ENCODE measurements at regions not wholly inside any gene's neighbourhood (a gene's known extent, or its start where the extent isn't known, plus 50 kb on each side); places are given as distances from the start of the nearest gene placed in this dataset.

DNA sequence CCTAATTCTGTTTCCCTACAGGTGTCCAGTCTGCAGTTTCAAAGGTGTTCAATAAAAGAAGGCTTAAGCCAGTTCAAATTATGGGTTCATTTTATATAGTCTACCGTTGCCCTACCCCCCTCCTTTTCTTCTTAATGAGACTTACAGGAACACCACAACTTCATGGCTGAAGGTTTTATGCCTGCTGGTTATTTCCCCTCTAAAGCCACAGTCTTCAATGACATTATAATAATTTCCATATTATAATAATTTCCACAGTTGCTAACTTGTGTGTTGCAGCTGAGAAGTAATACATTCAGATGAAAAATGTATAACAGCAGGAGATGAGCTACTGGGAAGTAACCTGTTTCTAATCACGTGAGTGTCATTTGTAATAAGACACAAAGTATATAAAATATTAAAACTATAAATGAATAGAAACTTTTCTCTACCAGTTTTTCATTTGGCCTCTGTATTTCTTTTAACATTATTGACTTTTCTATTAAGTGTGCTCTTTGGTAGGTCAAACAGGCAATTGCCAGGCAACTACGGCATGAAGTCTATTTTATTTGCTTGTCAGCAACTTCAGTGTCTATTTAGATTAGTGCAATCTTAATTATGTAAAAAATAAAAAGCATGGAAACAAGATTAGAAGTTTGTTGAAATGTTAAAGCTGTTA is 120.5 kb upstream of the HMHB1 start:
- DNase-seq, result no peak

DNA sequence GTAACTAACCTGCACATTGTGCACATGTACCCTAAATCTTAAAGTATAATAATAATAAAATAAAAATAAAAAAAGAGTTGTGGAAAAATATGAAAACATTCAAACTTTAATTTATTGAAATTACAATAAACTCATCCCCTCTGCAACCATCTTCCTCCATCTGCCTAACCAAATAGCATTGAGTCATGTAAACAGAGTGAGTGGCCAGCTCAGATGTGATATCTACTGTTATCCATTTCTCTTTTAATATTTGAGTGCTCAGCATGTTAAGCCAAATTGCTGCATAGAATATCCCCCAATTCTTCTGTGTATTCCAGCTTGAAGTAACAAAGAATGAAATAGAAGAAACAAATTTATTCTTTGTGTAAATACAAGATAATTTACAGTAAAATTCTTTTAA is 124.4 kb upstream of the HMHB1 start:
- no peak for DNase-seq

DNA sequence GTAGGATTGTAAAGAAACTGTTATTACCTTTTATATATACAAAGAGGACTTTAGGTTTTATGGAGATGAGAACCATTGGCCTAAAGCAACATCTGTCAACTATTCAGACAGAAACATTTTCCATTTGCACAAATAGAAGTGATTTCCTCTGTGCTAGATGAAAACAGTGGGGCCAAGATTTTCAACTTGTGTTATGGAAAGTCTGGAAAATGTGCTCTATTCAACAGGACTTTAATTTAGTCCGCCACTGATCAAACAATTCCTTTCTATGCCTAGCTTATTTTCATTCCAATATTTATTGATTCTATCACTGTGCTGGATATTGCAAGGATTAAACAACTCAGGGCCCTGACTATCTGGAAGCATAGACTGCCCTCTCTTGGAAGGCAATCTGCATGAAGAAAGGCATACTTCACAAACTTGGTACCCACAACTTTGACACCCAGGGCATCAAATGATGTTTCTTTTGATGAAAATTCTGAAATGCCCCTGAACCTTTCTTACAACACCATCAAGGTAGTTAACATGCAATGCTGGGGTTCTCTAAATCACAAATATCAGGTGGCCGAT is 126.6 kb upstream of the HMHB1 start:
- no peak for DNase-seq

DNA sequence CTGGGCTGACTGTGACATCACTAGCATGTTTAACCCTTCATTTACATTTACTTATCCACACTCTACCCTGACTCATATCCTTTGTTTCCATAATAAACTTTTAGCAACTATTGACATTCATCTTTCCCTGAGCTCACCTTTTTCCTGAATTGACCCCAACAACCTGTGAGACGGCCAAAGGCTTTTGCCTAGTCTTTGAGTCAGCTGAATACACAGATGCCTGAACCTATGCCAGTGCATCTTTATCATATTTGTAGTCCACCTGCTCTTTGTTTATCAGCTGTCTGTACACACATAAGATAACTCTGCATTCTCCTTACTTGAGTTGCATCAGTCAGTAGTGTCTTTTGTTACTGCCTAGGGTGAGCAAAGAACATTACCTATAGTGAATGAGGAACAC is 128.5 kb upstream of the HMHB1 start:
- no peak for DNase-seq

DNA sequence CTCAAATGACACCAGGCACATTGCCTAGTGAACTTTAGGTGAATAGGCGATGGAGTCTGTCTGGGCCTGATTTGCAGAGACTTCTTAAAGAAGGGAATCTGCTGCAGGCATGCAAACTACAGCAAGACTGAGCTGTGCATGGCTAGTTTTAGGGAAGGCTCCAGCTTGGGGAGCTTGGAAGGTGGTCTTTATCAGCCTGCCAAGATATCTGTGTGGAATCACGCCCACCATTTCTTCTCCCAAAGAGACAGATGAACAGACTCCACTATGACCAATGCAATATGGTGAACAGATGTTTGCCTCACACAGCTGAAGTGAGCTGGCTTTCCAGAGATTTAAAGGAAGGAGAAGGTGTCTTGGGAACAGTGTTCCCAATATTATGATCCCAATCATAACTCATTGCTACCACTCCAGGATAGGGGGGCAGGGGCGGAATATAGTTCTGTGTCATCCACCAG is 129.0 kb upstream of the HMHB1 start:
- DNase-seq, result no peak

DNA sequence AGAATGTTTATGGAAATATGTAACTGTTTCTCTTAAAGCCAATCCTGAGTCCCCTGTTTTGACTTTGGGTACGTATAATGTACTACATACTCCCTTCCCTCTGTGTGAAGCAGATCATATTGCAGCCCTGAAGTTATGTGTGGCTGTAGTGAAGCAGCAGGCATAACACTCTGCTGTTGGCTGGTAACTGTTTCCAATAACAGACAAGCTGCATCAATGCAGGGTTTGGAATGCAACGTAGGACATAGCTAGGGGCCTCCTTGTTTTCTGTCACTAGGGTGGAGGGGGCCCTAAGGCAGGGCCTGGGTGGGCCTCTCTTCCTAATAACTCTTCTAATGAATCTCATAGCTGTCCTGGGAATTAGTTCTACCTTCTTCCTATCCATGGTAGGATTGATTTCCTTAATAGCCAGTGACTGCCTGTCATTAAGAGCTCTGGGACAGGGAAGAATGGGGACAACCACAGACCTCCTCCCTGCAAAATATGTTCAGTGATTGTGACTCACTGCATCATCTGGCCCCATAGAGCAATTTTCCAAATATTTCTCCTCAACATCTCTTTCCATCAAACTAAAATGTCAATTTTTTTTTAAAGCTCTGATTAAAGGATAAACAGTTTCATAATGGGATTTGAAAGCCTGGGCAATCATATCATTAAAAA is 129.6 kb upstream of the HMHB1 start:
- peak; percentile 8 for DNase-seq

DNA sequence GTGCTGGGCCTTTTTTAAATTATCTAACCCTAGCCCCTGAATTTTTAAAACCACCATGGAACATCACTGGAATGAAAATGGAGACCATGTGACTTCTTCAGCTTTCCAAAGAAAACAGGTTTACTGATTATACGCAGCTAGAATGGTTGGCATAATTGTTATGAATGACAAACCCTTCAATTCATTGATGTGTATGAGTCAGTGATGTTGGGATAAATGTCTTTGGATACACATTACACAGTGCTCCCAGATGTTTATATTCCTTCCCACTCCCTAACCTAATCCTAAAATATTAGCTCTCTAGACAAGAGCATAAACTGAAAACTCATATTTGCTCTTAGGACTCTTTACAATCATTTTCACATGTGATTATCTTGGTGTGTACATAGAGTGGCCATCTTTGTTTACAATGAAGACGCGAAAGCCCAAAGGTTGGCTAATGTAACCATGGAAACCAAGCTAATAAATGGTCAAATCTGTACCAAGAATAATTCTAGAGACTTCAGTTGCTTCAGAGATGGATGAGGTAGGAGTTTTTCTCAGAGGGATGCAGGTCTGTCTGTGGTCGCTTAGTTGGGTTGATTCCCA is 131.2 kb upstream of the HMHB1 start:
- no peak for DNase-seq

DNA sequence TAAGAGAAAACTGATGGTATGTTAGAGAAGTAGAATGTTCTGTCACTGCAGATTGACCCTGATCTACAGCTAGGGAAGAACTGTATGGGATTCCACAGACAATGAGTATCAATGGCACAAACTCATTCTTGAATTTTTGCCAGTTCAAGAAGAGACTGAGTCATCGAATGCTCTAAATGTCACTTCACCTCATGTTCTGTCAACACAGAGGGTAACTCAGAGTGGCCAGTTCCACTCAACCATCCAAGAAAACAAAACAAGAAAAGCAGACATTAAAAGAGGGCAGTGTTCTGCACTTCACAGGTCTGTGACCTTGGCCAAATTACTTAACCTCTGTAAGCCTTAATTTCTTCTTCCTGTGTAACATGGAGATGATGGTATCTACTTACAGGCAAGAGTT is 132.2 kb upstream of the HMHB1 start:
- DNase-seq, result no peak

DNA sequence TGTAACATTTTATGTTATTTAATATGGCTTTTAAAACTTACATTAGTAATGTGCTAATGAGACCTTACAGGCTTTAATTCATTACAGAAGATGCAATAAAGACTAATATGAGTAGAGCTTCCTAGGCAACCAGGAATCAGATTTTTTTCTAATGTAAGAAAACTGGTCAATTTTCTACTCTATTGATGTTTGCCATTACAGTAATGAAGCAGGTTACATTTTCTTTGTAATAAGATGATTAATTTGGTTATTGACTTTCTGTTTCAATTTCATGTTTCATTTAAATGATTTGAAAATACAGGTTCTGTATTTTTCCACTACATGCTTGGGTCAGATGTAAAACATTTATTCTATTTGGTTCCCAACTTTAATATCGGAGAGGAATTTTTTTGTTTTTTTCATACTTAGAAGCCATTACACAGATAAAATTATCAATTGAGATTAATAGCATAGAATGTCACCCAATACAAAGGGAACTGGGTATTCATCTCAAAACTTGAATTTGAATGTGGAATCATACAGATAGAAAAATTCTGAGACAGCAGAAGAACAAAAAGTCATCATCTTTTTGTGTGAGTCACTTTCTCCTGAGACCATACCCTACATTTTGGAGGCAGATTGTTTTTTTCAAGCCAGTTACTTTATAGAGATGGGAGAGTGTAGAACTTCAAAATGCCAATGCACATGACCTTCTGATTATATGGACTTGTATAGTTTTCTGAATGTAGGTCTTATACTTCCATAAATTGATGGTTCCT is 133.6 kb upstream of the HMHB1 start:
- DNase-seq, result no peak

DNA sequence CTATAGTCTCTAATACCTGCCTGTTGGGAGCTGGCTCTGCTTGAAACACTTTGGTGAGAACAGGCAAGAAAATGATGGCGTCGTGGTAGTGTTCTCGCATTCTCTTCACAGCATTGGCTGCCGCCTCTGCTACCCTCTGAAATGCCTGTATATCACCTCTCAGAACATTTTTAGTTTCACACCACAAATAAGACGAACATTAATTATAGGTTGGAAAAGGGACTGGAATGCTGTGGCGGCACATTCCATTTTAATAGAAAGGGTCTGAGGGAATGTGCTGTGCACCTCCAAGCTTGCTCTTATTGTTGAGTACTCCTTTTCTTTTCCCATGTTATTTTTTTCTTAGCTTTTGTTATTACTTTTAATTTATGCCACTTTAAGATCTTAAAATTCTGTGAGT is 134.6 kb upstream of the HMHB1 start:
- DNase-seq, result no peak

DNA sequence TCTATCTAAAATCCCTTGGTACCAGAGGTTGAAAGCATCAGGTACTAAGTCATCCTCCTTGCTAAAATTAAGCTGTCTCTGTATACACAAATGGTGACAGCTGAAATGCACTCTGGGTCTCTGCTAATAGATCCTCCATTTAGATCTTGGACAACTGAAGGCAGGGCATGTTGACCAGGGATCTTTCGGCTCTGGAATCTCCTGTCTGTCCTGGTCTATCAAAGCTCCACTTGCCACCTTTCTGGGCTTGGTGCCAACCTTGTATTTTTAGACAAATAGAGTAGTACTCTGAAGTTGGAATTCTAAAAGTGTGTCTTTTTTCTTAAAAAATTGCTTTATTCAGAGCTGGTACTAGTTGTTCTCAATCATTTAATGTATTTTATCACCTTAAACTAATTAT is 135.2 kb upstream of the HMHB1 start:
- DNase-seq, result peak; percentile 22

DNA sequence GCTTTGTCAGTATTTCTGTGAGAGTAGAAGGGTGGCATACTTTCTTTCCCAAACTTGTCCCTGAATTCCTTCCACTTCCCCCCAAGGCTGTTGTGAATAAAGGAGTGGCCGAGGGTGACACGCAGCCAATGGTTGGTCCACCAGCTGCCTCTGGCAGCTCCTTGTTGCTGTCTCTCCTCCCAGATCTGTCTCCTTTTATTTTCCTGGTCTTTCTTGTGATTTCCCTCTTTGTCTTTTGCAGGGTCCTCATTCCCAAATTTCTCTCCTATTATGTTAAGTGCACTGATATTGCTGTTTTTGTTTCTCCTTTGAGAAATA is 137.5 kb upstream of the HMHB1 start:
- DNase-seq, result no peak

DNA sequence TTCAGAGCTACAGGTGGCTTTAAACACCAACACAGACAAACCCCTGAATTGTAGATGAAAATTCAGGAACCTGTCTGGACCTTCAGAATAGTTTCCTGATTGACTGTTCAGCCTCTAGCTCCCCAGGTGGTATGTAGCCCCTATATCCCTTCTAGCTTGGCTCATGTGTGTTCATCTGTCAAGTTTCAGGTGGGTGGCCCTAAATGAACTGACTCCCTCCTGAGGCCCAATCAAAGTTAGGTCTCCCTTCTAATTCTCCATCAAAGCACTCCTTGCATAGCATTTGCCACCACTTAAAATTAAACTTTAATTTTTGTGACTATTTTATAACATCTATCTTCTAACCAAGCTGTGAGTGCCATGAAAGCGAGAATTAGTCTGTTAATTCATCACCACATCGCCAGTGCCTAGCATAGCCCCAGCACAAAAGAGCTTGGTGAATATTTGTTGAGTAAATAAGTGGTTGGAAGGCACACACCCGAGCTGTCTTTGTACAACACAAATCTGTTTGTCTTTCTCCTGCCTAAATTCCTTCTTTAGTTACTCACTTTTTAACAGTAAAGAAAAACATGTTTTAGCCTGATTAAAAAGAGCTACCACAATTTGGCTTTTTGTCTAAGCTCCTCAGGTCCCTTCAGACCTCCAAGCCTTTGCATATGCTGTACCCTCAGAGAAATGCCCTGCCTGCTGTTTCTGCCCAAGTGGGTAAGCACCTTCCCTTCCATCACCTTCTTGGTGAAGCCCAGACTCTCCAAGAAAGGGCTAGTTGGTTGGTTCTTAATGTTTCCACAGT is 138.1 kb upstream of the HMHB1 start:
- no peak for DNase-seq

DNA sequence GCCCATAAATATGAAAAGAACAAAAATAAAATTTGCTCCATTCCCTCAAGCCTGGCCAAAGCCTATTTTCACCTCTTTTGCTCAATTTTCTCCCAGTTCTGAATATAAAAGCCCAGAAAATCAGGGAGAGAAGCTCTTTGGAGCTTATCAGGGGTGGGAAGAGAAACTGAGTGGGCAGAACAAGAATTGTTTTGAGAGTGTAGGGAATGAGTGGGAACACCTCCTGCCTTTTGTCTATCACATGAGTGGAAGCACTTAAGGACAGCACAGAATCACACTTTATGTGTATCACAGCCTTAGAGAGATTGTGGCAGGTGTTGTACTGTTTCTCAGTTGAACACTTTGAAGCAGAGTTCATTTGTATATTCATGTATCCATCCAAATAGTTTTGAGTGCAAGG is 139.2 kb upstream of the HMHB1 start:
- DNase-seq, result no peak

DNA sequence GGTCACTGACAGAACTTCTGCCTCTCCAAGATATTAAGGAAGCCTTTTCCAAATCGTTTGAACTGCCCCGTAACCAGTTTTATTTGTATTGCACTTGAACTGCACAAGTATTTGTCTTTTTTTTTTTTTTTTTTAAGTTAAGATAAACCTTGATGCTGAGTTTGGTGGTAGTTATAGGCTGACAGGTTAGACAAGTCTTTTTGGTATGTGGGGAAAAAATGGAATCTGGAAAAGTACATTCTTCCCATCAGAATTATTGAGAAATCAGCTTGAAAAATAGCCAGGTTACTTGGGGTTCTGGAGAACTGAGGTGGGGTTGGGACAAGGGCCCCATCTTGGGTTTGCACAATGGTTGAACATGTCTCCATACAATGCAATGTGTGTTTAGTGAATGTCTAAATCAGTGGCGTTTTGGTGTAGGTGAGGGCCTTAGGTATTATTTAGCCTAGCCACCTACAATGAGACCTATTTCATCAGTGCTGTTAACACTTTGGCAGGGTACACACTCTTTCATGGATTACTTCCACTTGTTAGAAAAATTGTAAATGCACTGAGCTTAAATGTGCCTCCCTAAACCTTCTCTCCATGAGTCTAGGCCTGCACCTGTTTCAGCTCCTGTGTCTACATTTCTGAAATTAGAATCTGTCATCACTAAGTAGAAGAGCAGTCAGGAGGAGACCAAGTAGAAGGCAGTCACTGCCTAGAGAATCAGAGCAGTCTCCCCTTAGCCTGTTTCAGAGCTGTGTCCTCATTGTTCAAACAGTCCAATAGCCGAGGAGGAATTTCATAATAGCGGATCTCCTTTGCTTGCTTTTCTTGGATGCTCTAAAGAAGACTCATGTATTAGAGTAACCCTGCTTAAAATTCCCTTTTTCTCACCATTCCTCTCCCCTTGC is 140.0 kb upstream of the HMHB1 start:
- DNase-seq, result no peak

DNA sequence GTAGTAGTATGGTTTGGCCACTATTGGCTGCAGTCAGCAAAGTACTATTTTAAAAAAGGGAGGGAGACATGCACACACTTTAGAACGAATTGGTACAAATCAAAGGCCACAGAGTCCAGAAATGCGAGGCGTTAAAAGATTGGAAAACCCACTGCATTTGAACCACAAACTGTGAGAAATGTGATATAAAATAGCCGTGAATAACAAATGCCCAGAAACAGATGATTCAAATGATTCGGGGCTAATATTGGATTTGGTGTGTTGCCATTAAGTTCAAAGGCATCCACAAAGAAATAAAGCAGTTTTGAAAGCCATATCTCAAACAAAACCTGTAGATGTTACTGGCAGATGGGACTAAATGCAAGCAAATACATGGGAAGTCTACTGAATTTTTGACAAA is 140.9 kb upstream of the HMHB1 start:
- DNase-seq, result no peak

DNA sequence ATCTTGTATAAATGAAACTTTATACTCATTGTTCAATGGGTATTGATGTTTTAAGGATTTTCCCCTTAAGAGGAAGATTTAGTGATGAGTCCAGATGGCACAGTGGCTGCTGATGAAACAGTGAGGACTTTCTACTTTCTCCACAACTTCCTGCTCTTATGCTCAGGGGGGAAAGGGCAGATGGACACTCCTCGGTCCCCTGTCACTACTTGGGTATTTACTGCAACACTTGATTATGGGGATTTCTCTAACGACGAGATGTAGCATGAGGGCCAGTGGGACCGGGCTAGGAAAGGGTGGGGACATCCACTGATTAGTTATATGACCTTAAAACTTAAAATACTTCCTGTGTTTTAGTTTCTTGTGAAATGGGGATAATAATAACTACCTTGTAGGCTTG is 146.1 kb upstream of the HMHB1 start:
- DNase-seq, result no peak

DNA sequence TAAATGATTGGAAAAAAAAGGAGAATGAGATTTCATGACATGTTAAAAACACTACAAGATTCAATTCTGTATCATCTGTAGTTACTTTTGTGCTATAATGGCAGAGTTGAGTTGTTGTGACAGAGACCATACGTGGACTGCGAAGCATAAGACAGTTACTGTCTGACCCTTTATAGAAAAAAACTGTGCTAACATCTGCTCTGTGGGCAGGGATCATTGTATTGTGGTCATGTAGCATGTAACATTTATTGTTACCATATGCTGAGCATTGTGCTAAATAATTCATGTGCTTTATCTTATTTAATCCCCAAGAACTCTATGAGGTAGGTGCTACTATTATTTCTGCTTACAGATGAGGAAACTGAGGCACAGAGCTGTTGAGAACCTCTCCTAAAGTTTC is 147.3 kb upstream of the HMHB1 start:
- DNase-seq, result no peak

DNA sequence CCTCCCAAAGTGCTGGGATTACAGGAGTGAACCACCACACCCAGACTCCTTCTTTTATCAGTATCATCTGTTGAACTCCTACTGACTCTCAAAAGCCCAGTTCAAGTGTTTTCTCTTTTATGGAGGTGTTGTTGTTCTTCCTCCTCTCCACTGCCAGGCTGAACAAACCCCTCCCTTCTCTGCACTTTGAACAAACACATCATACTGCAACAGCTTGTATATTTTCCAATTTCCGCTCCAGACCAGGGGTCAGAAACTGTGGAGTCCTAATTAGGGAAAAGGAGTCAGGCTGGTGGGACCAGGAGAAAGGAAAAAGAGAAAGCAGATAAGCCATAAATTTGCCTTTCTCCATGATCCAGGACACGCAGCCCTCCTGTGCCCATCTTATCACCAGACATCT is 148.1 kb upstream of the HMHB1 start:
- no peak for DNase-seq

DNA sequence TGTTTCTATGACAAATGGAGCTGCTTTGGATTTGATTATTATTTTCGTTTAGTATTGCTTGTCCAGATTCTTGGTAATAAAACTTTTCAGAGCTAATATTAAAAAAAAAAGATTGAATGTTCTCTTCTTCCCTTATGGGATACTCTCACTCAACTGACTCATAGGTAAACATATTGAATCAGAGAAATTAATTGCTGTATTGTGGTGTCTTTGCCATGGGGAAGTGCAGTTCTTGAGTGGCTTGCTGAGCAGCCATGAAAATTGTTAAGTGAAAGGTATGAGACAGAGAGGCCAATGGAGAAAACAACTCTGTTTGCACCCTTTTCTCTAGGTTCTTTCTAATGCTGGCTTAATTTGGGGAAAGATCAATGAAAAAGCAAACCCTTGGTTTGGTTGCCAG is 149.9 kb upstream of the HMHB1 start:
- DNase-seq, result no peak

DNA sequence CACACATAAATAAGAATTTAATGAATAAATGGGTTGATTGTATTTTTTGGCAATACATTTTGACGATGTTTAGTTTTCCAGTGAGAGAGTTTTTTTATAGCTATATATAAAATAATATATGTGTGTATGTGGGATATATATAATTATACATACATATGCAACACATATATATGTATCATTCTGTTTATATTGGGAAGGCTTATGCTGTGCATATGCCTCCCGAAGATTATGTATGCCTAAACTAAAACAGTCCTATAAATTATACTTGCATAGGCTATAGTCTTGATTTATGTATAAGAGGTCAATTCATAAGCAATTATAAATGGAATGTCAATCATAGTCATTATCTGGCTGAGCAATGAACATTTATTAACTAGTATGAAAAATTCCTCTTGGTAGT is 151.3 kb upstream of the HMHB1 start:
- DNase-seq, result no peak
